GM12892 (cell line): ENCODE measurements at regions not wholly inside any gene's neighbourhood (a gene's known extent, or its start where the extent isn't known, plus 50 kb on each side); places are given as distances from the start of the nearest gene placed in this dataset.

ENCODE experiments used
- POLR2A ChIP-seq: IDR thresholded peaks from 2 replicates; pipeline ENCODE4 v1.6.1; 2011; ENCODE audit warnings: low read depth, low read length, control low read depth
- TAF1 ChIP-seq: IDR thresholded peaks from 2 replicates; pipeline ENCODE4 v1.6.1; 2011; ENCODE audit warnings: low read depth, mild to moderate bottlenecking, control low read depth, low read length, borderline replicate concordance

DNA sequence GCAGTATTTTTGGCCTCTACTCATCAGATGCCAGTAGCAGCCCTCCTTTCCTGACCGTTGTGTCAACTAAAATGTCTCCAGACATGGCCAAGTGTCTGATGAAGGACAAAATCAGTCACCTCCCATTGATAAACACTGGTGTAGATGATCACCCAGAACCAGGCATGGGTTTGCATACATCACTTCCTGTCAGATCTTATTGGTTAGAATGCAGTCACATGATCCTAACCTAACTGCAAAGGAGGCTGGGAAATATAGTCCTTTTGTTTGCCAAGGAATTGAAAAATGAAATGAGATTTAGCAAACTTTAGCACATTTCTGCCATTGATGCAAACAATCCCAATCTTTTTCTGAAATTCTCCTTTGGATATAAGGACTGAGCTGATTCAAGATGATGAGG is 141.4 kb downstream of the BUB3 start:
- no peak for TF ChIP-seq POLR2A
- no peak for TF ChIP-seq TAF1
